ENCODE measurements at regions not wholly inside any gene's neighbourhood (a gene's known extent, or its start where the extent isn't known, plus 50 kb on each side); places are given as distances from the start of the nearest gene placed in this dataset.

DNA sequence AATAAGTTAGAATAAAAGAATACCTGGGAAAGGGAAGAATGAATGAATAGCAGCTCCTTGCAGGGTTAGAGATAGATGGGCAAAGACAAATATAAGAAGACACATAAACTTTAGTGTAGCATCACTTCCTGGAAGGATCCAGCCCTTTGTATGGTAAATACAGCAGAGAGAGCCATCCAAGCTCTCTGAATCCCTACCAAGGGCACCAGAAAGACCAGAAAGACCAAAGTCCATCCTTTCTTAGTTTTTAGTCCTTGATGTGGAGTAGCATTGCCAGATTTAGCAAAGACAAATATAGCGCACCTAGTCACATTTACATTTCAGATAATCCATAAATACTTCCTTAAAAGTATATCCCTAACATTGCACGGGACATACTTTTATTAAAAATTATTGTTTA lies 56.1 kb upstream of the C9orf72 start:
- TF ChIP-seq, protein P1, sequence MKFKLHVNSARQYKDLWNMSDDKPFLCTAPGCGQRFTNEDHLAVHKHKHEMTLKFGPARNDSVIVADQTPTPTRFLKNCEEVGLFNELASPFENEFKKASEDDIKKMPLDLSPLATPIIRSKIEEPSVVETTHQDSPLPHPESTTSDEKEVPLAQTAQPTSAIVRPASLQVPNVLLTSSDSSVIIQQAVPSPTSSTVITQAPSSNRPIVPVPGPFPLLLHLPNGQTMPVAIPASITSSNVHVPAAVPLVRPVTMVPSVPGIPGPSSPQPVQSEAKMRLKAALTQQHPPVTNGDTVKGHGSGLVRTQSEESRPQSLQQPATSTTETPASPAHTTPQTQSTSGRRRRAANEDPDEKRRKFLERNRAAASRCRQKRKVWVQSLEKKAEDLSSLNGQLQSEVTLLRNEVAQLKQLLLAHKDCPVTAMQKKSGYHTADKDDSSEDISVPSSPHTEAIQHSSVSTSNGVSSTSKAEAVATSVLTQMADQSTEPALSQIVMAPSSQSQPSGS (tag by site-specific recombination; IDR thresholded peaks at IDR 0.05; ENCODE audit: low read depth) = no peak
- TF ChIP-seq, protein P2, sequence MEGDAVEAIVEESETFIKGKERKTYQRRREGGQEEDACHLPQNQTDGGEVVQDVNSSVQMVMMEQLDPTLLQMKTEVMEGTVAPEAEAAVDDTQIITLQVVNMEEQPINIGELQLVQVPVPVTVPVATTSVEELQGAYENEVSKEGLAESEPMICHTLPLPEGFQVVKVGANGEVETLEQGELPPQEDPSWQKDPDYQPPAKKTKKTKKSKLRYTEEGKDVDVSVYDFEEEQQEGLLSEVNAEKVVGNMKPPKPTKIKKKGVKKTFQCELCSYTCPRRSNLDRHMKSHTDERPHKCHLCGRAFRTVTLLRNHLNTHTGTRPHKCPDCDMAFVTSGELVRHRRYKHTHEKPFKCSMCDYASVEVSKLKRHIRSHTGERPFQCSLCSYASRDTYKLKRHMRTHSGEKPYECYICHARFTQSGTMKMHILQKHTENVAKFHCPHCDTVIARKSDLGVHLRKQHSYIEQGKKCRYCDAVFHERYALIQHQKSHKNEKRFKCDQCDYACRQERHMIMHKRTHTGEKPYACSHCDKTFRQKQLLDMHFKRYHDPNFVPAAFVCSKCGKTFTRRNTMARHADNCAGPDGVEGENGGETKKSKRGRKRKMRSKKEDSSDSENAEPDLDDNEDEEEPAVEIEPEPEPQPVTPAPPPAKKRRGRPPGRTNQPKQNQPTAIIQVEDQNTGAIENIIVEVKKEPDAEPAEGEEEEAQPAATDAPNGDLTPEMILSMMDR (tag by site-specific recombination; IDR thresholded peaks at IDR 0.05) = no peak
- no peak for TF ChIP-seq ZNF530 (tag by site-specific recombination; IDR thresholded peaks at IDR 0.05; ENCODE audit: low read depth)
- no peak for TF ChIP-seq ZFP41 (tag by site-specific recombination; IDR thresholded peaks at IDR 0.05; ENCODE audit: borderline replicate concordance)
- TF ChIP-seq, protein P3, sequence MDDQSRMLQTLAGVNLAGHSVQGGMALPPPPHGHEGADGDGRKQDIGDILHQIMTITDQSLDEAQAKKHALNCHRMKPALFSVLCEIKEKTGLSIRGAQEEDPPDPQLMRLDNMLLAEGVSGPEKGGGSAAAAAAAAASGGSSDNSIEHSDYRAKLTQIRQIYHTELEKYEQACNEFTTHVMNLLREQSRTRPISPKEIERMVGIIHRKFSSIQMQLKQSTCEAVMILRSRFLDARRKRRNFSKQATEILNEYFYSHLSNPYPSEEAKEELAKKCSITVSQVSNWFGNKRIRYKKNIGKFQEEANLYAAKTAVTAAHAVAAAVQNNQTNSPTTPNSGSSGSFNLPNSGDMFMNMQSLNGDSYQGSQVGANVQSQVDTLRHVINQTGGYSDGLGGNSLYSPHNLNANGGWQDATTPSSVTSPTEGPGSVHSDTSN (CRISPR knock-in tag; IDR thresholded peaks at IDR 0.05) = no peak
- no peak for TF ChIP-seq FEZF1 (tag by site-specific recombination; IDR thresholded peaks at IDR 0.05)
- no peak for TF ChIP-seq ZNF133 (tag by site-specific recombination; IDR thresholded peaks at IDR 0.05)
- no peak for TF ChIP-seq ZNF391 (tag by site-specific recombination; IDR thresholded peaks at IDR 0.05; ENCODE audit: borderline replicate concordance, low read depth)
- no peak for TF ChIP-seq KLF9 (tag by site-specific recombination; IDR thresholded peaks at IDR 0.05; ENCODE audit: low read depth)
- TF ChIP-seq, protein P4, sequence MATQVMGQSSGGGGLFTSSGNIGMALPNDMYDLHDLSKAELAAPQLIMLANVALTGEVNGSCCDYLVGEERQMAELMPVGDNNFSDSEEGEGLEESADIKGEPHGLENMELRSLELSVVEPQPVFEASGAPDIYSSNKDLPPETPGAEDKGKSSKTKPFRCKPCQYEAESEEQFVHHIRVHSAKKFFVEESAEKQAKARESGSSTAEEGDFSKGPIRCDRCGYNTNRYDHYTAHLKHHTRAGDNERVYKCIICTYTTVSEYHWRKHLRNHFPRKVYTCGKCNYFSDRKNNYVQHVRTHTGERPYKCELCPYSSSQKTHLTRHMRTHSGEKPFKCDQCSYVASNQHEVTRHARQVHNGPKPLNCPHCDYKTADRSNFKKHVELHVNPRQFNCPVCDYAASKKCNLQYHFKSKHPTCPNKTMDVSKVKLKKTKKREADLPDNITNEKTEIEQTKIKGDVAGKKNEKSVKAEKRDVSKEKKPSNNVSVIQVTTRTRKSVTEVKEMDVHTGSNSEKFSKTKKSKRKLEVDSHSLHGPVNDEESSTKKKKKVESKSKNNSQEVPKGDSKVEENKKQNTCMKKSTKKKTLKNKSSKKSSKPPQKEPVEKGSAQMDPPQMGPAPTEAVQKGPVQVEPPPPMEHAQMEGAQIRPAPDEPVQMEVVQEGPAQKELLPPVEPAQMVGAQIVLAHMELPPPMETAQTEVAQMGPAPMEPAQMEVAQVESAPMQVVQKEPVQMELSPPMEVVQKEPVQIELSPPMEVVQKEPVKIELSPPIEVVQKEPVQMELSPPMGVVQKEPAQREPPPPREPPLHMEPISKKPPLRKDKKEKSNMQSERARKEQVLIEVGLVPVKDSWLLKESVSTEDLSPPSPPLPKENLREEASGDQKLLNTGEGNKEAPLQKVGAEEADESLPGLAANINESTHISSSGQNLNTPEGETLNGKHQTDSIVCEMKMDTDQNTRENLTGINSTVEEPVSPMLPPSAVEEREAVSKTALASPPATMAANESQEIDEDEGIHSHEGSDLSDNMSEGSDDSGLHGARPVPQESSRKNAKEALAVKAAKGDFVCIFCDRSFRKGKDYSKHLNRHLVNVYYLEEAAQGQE (tag by site-specific recombination; IDR thresholded peaks at IDR 0.05) = no peak
- TF ChIP-seq, protein P5, sequence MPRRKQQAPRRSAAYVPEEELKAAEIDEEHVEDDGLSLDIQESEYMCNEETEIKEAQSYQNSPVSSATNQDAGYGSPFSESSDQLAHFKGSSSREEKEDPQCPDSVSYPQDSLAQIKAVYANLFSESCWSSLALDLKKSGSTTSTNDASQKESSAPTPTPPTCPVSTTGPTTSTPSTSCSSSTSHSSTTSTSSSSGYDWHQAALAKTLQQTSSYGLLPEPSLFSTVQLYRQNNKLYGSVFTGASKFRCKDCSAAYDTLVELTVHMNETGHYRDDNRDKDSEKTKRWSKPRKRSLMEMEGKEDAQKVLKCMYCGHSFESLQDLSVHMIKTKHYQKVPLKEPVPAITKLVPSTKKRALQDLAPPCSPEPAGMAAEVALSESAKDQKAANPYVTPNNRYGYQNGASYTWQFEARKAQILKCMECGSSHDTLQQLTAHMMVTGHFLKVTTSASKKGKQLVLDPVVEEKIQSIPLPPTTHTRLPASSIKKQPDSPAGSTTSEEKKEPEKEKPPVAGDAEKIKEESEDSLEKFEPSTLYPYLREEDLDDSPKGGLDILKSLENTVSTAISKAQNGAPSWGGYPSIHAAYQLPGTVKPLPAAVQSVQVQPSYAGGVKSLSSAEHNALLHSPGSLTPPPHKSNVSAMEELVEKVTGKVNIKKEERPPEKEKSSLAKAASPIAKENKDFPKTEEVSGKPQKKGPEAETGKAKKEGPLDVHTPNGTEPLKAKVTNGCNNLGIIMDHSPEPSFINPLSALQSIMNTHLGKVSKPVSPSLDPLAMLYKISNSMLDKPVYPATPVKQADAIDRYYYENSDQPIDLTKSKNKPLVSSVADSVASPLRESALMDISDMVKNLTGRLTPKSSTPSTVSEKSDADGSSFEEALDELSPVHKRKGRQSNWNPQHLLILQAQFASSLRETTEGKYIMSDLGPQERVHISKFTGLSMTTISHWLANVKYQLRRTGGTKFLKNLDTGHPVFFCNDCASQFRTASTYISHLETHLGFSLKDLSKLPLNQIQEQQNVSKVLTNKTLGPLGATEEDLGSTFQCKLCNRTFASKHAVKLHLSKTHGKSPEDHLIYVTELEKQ (tag by site-specific recombination; IDR thresholded peaks at IDR 0.05; ENCODE audit: borderline replicate concordance) = no peak
- TF ChIP-seq, protein P6, sequence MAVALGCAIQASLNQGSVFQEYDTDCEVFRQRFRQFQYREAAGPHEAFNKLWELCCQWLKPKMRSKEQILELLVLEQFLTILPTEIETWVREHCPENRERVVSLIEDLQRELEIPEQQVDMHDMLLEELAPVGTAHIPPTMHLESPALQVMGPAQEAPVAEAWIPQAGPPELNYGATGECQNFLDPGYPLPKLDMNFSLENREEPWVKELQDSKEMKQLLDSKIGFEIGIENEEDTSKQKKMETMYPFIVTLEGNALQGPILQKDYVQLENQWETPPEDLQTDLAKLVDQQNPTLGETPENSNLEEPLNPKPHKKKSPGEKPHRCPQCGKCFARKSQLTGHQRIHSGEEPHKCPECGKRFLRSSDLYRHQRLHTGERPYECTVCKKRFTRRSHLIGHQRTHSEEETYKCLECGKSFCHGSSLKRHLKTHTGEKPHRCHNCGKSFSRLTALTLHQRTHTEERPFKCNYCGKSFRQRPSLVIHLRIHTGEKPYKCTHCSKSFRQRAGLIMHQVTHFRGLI (tag by site-specific recombination; IDR thresholded peaks at IDR 0.05) = no peak
- no peak for TF ChIP-seq ZNF114 (tag by site-specific recombination; IDR thresholded peaks at IDR 0.05)
- no peak for TF ChIP-seq SP2 (tag by site-specific recombination; IDR thresholded peaks at IDR 0.05)

Data from HEK293 (cell line).